ENCODE measurements at regions not wholly inside any gene's neighbourhood (a gene's known extent, or its start where the extent isn't known, plus 50 kb on each side); places are given as distances from the start of the nearest gene placed in this dataset.

GRCh38 chr2:77910136-77910535 is 388.0 kb upstream of the LRRTM4 start:
- H3K27ac ChIP-seq (ENCODE audit: low read depth, low read length) = no peak overlapping the region
- no peak overlapping the region for H3K9ac ChIP-seq (ENCODE audit: low read depth in 1 of 3, low read length in 3 of 3)
- no peaks in the 10 kb centered on the region for H3K4me1 ChIP-seq (ENCODE audit: control insufficient read depth in 3 of 3, insufficient read depth in 3 of 3, low read length in 3 of 3)

DNA sequence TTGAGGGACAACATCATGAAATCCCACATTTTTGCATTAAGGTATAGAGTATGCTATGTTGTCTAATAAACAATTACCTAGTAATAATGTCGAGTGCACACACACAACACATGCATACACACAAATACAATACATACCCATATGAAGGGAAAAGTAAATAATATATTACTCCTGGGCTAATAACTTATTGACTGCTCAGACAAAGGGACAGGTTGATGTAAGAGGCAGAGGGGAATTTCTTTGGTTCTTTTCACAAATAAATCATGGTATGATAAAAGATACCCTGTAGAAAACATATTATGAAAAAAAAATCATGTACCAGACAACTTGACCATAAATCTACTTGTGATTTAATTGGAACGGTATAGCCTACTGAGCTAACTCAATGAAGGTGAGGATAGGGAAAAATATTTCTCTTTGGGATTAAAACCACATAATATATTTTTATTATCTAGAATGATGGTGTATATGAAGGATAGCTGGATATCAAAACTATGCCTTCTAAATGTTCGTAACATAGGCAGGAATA is 398.7 kb upstream of the LRRTM4 start:
- Histone ChIP-seq H3K27ac (ENCODE audit: low read depth, low read length) (no peak overlapping the region), H3K4me1 (ENCODE audit: control insufficient read depth in 3 of 3, insufficient read depth in 3 of 3, low read length in 3 of 3) (no peaks in the 10 kb centered on the region), H3K36me3 (ENCODE audit: control insufficient read depth in 3 of 3, insufficient read depth in 3 of 3, low read length in 3 of 3) (no peaks in the 10 kb centered on the region), H3K9ac (ENCODE audit: low read depth in 1 of 3, low read length in 3 of 3) (no peak overlapping the region), H3K27me3 (ENCODE audit: control insufficient read depth in 3 of 3, insufficient read depth in 3 of 3, low read length in 3 of 3) (no peaks in the 10 kb centered on the region), H3K4me3 (ENCODE audit: low read length in 3 of 3) (no peak overlapping the region), H3K9me3 (ENCODE audit: control insufficient read depth in 3 of 3, low read length in 3 of 3) (no peaks in the 10 kb centered on the region)

More at GRCh38 chr2:77910136-77910535, 388.0 kb upstream of the LRRTM4 start:
- no peaks in the 10 kb centered on the region for H3K36me3 ChIP-seq (ENCODE audit: control insufficient read depth in 3 of 3, insufficient read depth in 3 of 3, low read length in 3 of 3)
- H3K27me3 ChIP-seq (ENCODE audit: control insufficient read depth in 3 of 3, insufficient read depth in 3 of 3, low read length in 3 of 3) = no peaks in the 10 kb centered on the region
- H3K9me3 ChIP-seq (ENCODE audit: control insufficient read depth in 3 of 3, low read length in 3 of 3) = no peaks in the 10 kb centered on the region
- no peak overlapping the region for H3K4me3 ChIP-seq (ENCODE audit: low read length in 3 of 3)

GRCh38 chr2:77922567-77922966 is 400.4 kb upstream of the LRRTM4 start:
- Histone ChIP-seq H3K9ac (ENCODE audit: low read depth in 1 of 3, low read length in 3 of 3) (no peak overlapping the region), H3K27me3 (ENCODE audit: control insufficient read depth in 3 of 3, insufficient read depth in 3 of 3, low read length in 3 of 3) (no peaks in the 10 kb centered on the region), H3K4me1 (ENCODE audit: control insufficient read depth in 3 of 3, insufficient read depth in 3 of 3, low read length in 3 of 3) (no peaks in the 10 kb centered on the region), H3K27ac (ENCODE audit: low read depth, low read length) (no peak overlapping the region), H3K9me3 (ENCODE audit: control insufficient read depth in 3 of 3, low read length in 3 of 3) (no peaks in the 10 kb centered on the region), H3K4me3 (ENCODE audit: low read length in 3 of 3) (no peak overlapping the region), H3K36me3 (ENCODE audit: control insufficient read depth in 3 of 3, insufficient read depth in 3 of 3, low read length in 3 of 3) (no peaks in the 10 kb centered on the region)

- H3K4me1 ChIP-seq (ENCODE audit: control insufficient read depth in 3 of 3, insufficient read depth in 3 of 3, low read length in 3 of 3) = no peaks in the 10 kb centered on the region
- H3K9ac ChIP-seq (ENCODE audit: low read depth in 1 of 3, low read length in 3 of 3) = no peak overlapping the region
- H3K27me3 ChIP-seq (ENCODE audit: control insufficient read depth in 3 of 3, insufficient read depth in 3 of 3, low read length in 3 of 3) = no peaks in the 10 kb centered on the region
- H3K9me3 ChIP-seq (ENCODE audit: control insufficient read depth in 3 of 3, low read length in 3 of 3) = no peaks in the 10 kb centered on the region
- H3K36me3 ChIP-seq (ENCODE audit: control insufficient read depth in 3 of 3, insufficient read depth in 3 of 3, low read length in 3 of 3) = no peaks in the 10 kb centered on the region
- H3K4me3 ChIP-seq (ENCODE audit: low read length in 3 of 3) = no peak overlapping the region
- H3K27ac ChIP-seq (ENCODE audit: low read depth, low read length) = no peak overlapping the region
These were observed 415.2 kb upstream of the LRRTM4 start for GRCh38 chr2:77937366-77937765.

- H3K27ac ChIP-seq (ENCODE audit: low read depth, low read length) = no peak overlapping the region
- no peaks in the 10 kb centered on the region for H3K36me3 ChIP-seq (ENCODE audit: control insufficient read depth in 3 of 3, insufficient read depth in 3 of 3, low read length in 3 of 3)
- H3K4me3 ChIP-seq (ENCODE audit: low read length in 3 of 3) = no peak overlapping the region
- no peaks in the 10 kb centered on the region for H3K27me3 ChIP-seq (ENCODE audit: control insufficient read depth in 3 of 3, insufficient read depth in 3 of 3, low read length in 3 of 3)
- H3K9me3 ChIP-seq (ENCODE audit: control insufficient read depth in 3 of 3, low read length in 3 of 3) = no peaks in the 10 kb centered on the region
- H3K9ac ChIP-seq (ENCODE audit: low read depth in 1 of 3, low read length in 3 of 3) = no peak overlapping the region
- H3K4me1 ChIP-seq (ENCODE audit: control insufficient read depth in 3 of 3, insufficient read depth in 3 of 3, low read length in 3 of 3) = no peaks in the 10 kb centered on the region
These were observed 416.3 kb upstream of the LRRTM4 start for GRCh38 chr2:77938462-77938861.

DNA sequence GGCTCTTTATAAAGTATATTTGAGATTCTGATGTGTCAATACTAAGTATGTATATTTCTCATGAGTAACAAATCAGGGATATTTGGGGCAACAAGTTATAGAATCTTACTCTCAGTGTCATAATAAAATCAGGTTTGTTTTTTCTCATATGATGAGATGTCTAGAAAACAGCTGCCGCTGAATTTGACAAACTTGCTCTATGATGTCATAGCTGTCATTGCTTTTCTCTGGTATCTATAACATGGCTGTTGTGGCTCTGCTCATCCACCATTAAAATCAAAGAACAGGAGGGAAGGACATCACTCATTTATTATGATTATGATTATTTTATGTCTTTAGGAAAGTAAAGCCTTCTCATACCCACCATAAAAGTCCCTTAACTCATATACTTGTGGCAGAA is 417.2 kb upstream of the LRRTM4 start:
- no peaks in the 10 kb centered on the region for H3K4me1 ChIP-seq (ENCODE audit: control insufficient read depth in 3 of 3, insufficient read depth in 3 of 3, low read length in 3 of 3)
- H3K27me3 ChIP-seq (ENCODE audit: control insufficient read depth in 3 of 3, insufficient read depth in 3 of 3, low read length in 3 of 3) = no peaks in the 10 kb centered on the region
- no peak overlapping the region for H3K9ac ChIP-seq (ENCODE audit: low read depth in 1 of 3, low read length in 3 of 3)
- no peak overlapping the region for H3K27ac ChIP-seq (ENCODE audit: low read depth, low read length)
- no peaks in the 10 kb centered on the region for H3K9me3 ChIP-seq (ENCODE audit: control insufficient read depth in 3 of 3, low read length in 3 of 3)
- no peaks in the 10 kb centered on the region for H3K36me3 ChIP-seq (ENCODE audit: control insufficient read depth in 3 of 3, insufficient read depth in 3 of 3, low read length in 3 of 3)
- no peak overlapping the region for H3K4me3 ChIP-seq (ENCODE audit: low read length in 3 of 3)

- Histone ChIP-seq H3K9me3 (ENCODE audit: control insufficient read depth in 3 of 3, low read length in 3 of 3) (no peaks in the 10 kb centered on the region), H3K4me1 (ENCODE audit: control insufficient read depth in 3 of 3, insufficient read depth in 3 of 3, low read length in 3 of 3) (no peaks in the 10 kb centered on the region), H3K4me3 (ENCODE audit: low read length in 3 of 3) (no peak overlapping the region), H3K9ac (ENCODE audit: low read depth in 1 of 3, low read length in 3 of 3) (no peak overlapping the region), H3K27ac (ENCODE audit: low read depth, low read length) (no peak overlapping the region), H3K36me3 (ENCODE audit: control insufficient read depth in 3 of 3, insufficient read depth in 3 of 3, low read length in 3 of 3) (no peaks in the 10 kb centered on the region), H3K27me3 (ENCODE audit: control insufficient read depth in 3 of 3, insufficient read depth in 3 of 3, low read length in 3 of 3) (no peaks in the 10 kb centered on the region)
These were observed 417.6 kb upstream of the LRRTM4 start for GRCh38 chr2:77939801-77940200.

GRCh38 chr2:77954931-77955330 is 432.8 kb upstream of the LRRTM4 start:
- H3K27ac ChIP-seq (ENCODE audit: low read depth, low read length) = no peak overlapping the region
- H3K27me3 ChIP-seq (ENCODE audit: control insufficient read depth in 3 of 3, insufficient read depth in 3 of 3, low read length in 3 of 3) = no peaks in the 10 kb centered on the region
- no peaks in the 10 kb centered on the region for H3K4me1 ChIP-seq (ENCODE audit: control insufficient read depth in 3 of 3, insufficient read depth in 3 of 3, low read length in 3 of 3)
- no peak overlapping the region for H3K9ac ChIP-seq (ENCODE audit: low read depth in 1 of 3, low read length in 3 of 3)
- H3K4me3 ChIP-seq (ENCODE audit: low read length in 3 of 3) = no peak overlapping the region
- no peaks in the 10 kb centered on the region for H3K36me3 ChIP-seq (ENCODE audit: control insufficient read depth in 3 of 3, insufficient read depth in 3 of 3, low read length in 3 of 3)
- no peaks in the 10 kb centered on the region for H3K9me3 ChIP-seq (ENCODE audit: control insufficient read depth in 3 of 3, low read length in 3 of 3)

- Histone ChIP-seq H3K4me3 (ENCODE audit: low read length in 3 of 3) (no peak overlapping the region), H3K4me1 (ENCODE audit: control insufficient read depth in 3 of 3, insufficient read depth in 3 of 3, low read length in 3 of 3) (no peaks in the 10 kb centered on the region), H3K27ac (ENCODE audit: low read depth, low read length) (no peak overlapping the region), H3K9ac (ENCODE audit: low read depth in 1 of 3, low read length in 3 of 3) (no peak overlapping the region), H3K9me3 (ENCODE audit: control insufficient read depth in 3 of 3, low read length in 3 of 3) (no peaks in the 10 kb centered on the region), H3K36me3 (ENCODE audit: control insufficient read depth in 3 of 3, insufficient read depth in 3 of 3, low read length in 3 of 3) (no peaks in the 10 kb centered on the region), H3K27me3 (ENCODE audit: control insufficient read depth in 3 of 3, insufficient read depth in 3 of 3, low read length in 3 of 3) (no peaks in the 10 kb centered on the region)
These were observed 440.8 kb upstream of the LRRTM4 start for GRCh38 chr2:77962943-77963342.

DNA sequence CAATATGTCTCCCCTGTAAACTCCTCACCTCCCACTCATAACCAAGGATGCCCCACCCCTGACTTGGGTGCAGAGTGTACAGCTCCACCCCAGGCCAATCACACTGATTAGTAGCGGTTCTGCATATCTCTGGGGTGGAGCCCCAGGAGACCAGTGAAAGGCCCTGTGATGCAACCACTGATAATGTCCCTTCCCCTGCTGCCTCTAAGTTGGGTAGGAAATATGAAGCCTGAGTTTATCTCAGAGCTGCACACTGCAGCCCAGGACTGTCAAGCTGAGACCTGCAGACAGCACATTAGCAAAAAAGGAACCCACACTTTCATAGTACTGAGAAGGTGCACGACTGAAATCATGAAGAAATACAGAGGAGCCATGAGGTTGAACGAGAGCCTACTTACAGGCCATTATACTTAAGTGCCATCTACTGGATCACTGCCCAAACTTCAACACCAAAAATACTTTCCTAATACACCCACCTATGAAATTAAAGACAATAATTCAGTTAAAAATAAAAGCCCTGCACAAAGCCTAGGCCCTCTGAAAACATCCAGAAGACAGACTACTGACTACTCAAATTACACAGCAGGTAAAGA is 455.4 kb upstream of the LRRTM4 start:
- Histone ChIP-seq H3K9me3 (ENCODE audit: control insufficient read depth in 3 of 3, low read length in 3 of 3) (peaks cover 0 to 2% (median 0%) of the 10 kb centered on the region in 3 donors), H3K36me3 (ENCODE audit: control insufficient read depth in 3 of 3, insufficient read depth in 3 of 3, low read length in 3 of 3) (no peaks in the 10 kb centered on the region), H3K4me3 (ENCODE audit: low read length in 3 of 3) (no peak overlapping the region), H3K27ac (ENCODE audit: low read depth, low read length) (no peak overlapping the region), H3K4me1 (ENCODE audit: control insufficient read depth in 3 of 3, insufficient read depth in 3 of 3, low read length in 3 of 3) (no peaks in the 10 kb centered on the region), H3K9ac (ENCODE audit: low read depth in 1 of 3, low read length in 3 of 3) (no peak overlapping the region), H3K27me3 (ENCODE audit: control insufficient read depth in 3 of 3, insufficient read depth in 3 of 3, low read length in 3 of 3) (no peaks in the 10 kb centered on the region)
